GM06990 (cell line): ENCODE measurements at regions not wholly inside any gene's neighbourhood (a gene's known extent, or its start where the extent isn't known, plus 50 kb on each side); places are given as distances from the start of the nearest gene placed in this dataset.

Experiments
- DNase-seq: peaks from one replicate; pipeline ENCODE4 v3.0.0-alpha.2; 2011; ENCODE audit not compliant: insufficient read length; ENCODE audit errors: extremely low read depth
- H3K27me3 ChIP-seq: replicated peaks from 2 replicates; pipeline ENCODE4 v1.6.0; 2011; ENCODE audit warnings: low read length; ENCODE audit not compliant: control insufficient read depth, insufficient read depth
- H3K36me3 ChIP-seq: 2 replicates; pipeline ENCODE4 v1.5.1; 2011; ENCODE audit warnings: low read length; ENCODE audit not compliant: control insufficient read depth, insufficient read depth
- H3K4me3 ChIP-seq: replicated peaks from 2 replicates; pipeline ENCODE4 v1.5.1; 2011; ENCODE audit warnings: low read depth, mild to moderate bottlenecking, control low read depth, low read length
- TF ChIP-seq, protein P1 (sequence below): IDR thresholded peaks from 2 replicates; pipeline ENCODE4 v1.5.1; 2011; ENCODE audit warnings: low read length, control low read depth, mild to moderate bottlenecking, inconsistent platforms; ENCODE audit not compliant: insufficient read depth, poor library complexity, severe bottlenecking

DNA sequence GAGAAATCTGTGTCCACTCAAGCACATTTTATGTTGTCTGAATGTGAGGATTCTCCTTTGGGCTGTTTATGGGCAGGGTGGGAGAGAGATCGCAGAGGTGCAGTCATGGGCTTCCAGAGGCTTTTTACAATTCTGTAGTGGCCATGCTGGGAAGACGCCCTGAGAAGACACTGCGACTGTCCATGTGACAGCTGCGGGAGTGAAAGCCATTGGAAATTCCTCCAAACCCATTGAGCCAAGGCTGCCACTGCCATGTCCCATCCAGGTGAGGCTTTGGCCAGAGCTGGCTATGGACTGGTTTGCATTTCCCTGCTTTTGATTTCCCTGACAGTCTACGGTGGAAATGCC is 216.9 kb upstream of the ECI2 start:
- no peak overlapping the region for H3K4me3 ChIP-seq
- DNase-seq, result no peak
- no peaks in the 10 kb centered on the region for H3K36me3 ChIP-seq
- TF ChIP-seq, protein P1, sequence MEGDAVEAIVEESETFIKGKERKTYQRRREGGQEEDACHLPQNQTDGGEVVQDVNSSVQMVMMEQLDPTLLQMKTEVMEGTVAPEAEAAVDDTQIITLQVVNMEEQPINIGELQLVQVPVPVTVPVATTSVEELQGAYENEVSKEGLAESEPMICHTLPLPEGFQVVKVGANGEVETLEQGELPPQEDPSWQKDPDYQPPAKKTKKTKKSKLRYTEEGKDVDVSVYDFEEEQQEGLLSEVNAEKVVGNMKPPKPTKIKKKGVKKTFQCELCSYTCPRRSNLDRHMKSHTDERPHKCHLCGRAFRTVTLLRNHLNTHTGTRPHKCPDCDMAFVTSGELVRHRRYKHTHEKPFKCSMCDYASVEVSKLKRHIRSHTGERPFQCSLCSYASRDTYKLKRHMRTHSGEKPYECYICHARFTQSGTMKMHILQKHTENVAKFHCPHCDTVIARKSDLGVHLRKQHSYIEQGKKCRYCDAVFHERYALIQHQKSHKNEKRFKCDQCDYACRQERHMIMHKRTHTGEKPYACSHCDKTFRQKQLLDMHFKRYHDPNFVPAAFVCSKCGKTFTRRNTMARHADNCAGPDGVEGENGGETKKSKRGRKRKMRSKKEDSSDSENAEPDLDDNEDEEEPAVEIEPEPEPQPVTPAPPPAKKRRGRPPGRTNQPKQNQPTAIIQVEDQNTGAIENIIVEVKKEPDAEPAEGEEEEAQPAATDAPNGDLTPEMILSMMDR, result no peak
- H3K27me3 ChIP-seq, result no peaks in the 10 kb centered on the region

DNA sequence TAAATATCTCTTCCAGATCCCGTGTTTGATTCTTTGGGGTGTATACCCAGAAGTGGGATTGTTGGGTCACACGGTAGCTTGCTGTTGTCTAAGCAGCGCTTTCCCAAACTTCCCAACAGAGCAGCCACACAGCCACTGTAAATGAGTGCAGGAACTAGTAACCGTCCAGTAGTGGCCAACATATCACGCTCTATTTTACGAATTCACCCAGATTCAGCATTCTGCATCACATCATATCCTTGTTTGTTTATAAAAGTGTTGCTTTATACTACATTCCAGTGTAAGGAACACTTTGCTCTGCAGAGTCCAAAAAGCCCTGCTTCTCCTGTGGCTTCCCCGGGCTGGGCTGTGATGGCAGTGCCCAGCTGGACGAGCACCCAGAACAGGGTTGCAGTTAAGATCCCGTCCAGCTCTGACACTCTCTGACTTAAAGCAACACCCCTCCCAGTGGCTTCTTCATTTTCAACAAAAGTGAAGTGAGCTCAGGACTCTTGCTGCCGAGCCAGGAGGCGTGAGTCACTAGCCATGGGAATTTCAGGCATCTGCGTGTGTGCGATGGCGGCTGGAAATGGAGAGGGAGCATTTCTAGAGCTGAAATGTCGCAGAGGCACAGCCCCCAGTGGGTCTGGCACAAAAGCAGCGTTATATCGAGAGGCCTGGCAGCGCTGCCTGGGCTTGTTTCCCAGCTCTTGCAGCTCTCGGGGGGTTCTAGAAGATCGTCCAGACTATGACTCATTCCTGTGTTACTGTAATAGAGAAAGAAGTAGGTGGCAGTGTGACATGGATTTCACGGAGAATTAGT is 216.3 kb upstream of the ECI2 start:
- no peaks in the 10 kb centered on the region for H3K27me3 ChIP-seq
- DNase-seq, result no peak
- H3K4me3 ChIP-seq, result no peak overlapping the region
- H3K36me3 ChIP-seq, result no peaks in the 10 kb centered on the region
- TF ChIP-seq, protein P1, result no peak

DNA sequence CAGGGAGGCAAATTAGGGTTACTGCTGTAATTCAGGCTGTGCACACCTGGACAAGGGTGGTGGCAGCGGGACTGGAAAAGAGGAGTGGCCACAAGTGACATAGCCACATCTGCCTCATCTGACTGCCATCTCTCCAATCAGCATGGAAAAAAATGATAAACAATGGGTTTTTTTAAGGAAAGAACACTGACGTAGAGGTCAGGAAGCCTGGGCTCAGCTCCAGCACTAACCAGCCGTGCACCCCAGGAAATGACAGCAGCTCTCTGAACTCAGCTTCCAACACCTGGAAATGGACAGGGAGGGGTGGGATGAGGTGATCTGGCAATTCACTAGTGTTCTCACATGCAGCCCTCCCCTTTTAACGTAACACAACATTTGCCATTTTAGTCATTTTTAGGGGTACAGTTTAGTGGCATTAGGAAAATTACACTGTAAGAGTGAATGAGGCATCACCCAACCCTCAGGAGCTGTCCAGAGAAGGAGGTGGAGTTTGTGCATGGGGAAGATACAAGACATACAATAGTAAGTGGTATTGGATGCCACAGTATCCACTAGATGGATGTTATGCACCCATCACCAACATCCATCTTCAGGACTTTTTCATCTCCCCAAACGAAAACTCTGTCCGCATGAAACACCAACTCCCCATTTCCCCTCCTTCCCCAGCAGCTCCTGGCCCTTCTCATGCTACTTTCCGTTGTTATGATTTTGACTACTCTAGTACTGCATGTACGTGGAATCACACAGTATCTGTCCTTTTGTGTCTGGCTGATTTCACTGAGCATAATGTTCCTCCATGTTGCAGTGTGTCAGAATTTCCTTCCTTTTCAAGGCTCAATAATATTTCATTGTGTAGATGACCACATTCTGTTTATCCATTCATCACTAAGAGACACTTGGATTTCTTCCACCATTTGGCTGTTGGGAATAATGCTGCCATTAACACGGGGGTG is 215.5 kb upstream of the ECI2 start:
- no peaks in the 10 kb centered on the region for H3K36me3 ChIP-seq
- TF ChIP-seq, protein P1, result no peak
- DNase-seq, result no peak
- H3K27me3 ChIP-seq, result no peaks in the 10 kb centered on the region
- H3K4me3 ChIP-seq, result no peak overlapping the region

DNA sequence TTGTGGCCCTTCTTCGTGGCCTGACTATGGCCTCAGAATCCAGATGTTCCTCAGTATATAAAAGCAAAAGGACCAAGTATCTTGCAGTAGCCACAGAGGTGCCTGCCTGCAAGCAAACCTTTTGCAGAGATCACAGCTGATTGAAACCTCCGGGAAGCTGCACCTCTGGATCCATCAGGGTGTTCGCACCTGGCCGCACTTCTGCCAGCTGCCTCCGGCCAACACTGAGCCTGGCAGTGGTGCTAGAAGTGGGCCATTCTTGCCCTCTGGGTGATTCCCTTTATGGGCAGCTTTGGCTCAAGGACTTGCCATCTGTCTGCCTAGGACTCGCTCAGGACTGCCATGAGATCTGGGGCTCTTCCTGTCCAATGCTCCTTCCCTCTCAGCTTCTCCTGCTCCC is 214.6 kb upstream of the ECI2 start:
- H3K36me3 ChIP-seq, result no peaks in the 10 kb centered on the region
- no peak overlapping the region for H3K4me3 ChIP-seq
- TF ChIP-seq, protein P1, result no peak
- no peaks in the 10 kb centered on the region for H3K27me3 ChIP-seq
- no peak for DNase-seq

DNA sequence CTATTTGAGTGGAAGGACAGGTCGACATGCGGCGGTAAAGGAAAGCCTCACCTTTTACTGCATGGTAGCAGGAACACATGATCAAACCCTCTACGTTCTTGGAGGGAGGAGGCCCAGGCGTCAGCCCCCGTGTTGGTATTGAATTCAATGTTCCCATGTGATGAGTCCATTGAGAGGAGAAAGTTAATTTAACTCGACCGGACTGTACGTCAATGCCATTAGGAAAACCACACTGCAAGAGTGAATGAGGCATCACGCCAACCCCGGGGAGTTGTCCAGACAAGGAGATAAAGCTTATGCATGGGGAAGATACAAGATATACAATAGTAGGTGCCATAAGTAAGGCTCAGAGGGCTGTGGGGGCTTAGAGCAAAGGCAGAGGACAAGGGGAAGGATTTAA is 213.9 kb upstream of the ECI2 start:
- no peak overlapping the region for H3K4me3 ChIP-seq
- TF ChIP-seq, protein P1, result no peak
- no peak for DNase-seq
- H3K36me3 ChIP-seq, result no peaks in the 10 kb centered on the region
- no peaks in the 10 kb centered on the region for H3K27me3 ChIP-seq
